ENCODE measurements at regions not wholly inside any gene's neighbourhood (a gene's known extent, or its start where the extent isn't known, plus 50 kb on each side); places are given as distances from the start of the nearest gene placed in this dataset.

DNA sequence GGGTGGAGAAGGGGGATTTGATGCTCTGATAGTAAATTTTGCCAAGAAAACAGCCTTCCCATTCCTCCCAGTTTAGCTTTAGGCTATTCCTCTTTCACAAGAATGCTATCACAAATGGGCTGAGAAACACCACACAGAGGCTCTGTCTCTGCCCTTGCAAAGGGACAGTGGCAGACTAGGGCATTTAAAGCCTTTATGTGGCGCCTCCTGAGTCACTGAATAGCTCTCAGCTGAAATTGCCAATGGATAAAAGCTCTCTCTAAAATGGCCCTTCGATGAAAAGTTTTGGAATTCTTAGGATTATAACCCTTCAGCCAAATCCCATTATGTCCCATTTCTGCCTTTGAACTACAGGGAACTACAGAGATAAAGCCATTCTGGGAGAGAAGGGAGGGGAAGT is 1000.4 kb downstream of the ADGRL2 start:
- TF ChIP-seq POLR2AphosphoS5 (IDR thresholded peaks at IDR 0.05) (no peak), CTCF (IDR thresholded peaks at IDR 0.05) (no peak), POLR2A (IDR thresholded peaks at IDR 0.05) (no peak)

All from stomach (tissue), 4 donors.